Naive B cell (primary cell): ENCODE measurements at regions not wholly inside any gene's neighbourhood (a gene's known extent, or its start where the extent isn't known, plus 50 kb on each side); places are given as distances from the start of the nearest gene placed in this dataset.

ENCODE experiments used
- ATAC-seq, 2 donors: fragments of 150-1000 bp; cut with Tn5 transposase; 2 replicates each; pipeline ENCODE4 v1.10.0; 2021; ENCODE audit warnings: low read depth in 2 of 2, mild to moderate bottlenecking in 2 of 2, moderate library complexity in 2 of 2
- DNase-seq: peaks from one replicate; pipeline ENCODE4 v3.0.0; 2022
- H3K27ac Mint-ChIP-seq, 6 donors: one replicate each; pipeline ENCODE4 v1.8.0; 2020 to 2022; ENCODE audit warnings: mild to moderate bottlenecking in 6 of 6, mixed read lengths in 6 of 6, moderate library complexity in 5 of 6, inconsistent platforms in 2 of 6
- H3K27me3 Mint-ChIP-seq, 3 donors: one replicate each; pipeline ENCODE4 v1.8.0; 2021 to 2022; ENCODE audit warnings: mixed read lengths in 3 of 3, mild to moderate bottlenecking in 1 of 3
- H3K36me3 Mint-ChIP-seq, 2 donors: one replicate each; pipeline ENCODE4 v1.8.0; 2020 to 2022; ENCODE audit warnings: mixed read lengths in 2 of 2, inconsistent platforms in 1 of 2, mild to moderate bottlenecking in 1 of 2
- H3K4me1 Mint-ChIP-seq, 3 donors: one replicate each; pipeline ENCODE4 v1.8.0; 2020 to 2022; ENCODE audit warnings: mixed read lengths in 3 of 3, inconsistent platforms in 1 of 3, mild to moderate bottlenecking in 1 of 3, moderate library complexity in 1 of 3
- H3K4me3 Mint-ChIP-seq, 8 donors: one replicate each; pipeline ENCODE4 v1.8.0; 2020 to 2022; ENCODE audit warnings: mild to moderate bottlenecking in 8 of 8, mixed read lengths in 8 of 8, moderate library complexity in 8 of 8, inconsistent platforms in 2 of 8
- H3K9me3 Mint-ChIP-seq, 7 donors: one replicate each; pipeline ENCODE4 v1.8.0; 2020 to 2022; ENCODE audit warnings: mixed read lengths in 7 of 7, mild to moderate bottlenecking in 5 of 7, inconsistent platforms in 2 of 7, moderate library complexity in 1 of 7

DNA sequence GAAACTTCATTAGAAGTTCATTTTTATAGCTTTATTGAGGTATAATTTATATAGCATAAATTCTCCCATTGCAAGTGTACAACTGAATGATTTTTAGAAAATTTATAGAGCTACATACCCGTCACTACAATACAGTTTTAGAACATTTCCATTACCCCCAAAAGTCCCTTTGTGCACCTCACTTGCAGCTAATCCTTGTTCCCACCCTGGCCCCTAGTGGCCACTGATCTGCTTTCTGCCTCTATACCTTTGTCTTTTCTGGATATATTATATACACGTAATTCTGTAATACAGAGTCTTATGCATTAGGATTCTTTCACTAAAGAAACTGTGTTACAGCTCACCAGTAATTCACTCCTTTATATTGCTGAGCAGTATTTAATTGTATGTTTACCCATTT lies 145.1 kb upstream of the DIO2 start:
- H3K27me3 Mint-ChIP-seq: no peaks in the 10 kb centered on the region
- H3K27ac Mint-ChIP-seq: no peak overlapping the region
- H3K36me3 Mint-ChIP-seq: no peaks in the 10 kb centered on the region
- DNase-seq (no peak), ATAC-seq (no peak)
- H3K9me3 Mint-ChIP-seq: peaks cover 0 to 10% (median 0%) of the 10 kb centered on the region in 7 donors
- H3K4me3 Mint-ChIP-seq: no peak overlapping the region
- no peaks in the 10 kb centered on the region for H3K4me1 Mint-ChIP-seq

DNA sequence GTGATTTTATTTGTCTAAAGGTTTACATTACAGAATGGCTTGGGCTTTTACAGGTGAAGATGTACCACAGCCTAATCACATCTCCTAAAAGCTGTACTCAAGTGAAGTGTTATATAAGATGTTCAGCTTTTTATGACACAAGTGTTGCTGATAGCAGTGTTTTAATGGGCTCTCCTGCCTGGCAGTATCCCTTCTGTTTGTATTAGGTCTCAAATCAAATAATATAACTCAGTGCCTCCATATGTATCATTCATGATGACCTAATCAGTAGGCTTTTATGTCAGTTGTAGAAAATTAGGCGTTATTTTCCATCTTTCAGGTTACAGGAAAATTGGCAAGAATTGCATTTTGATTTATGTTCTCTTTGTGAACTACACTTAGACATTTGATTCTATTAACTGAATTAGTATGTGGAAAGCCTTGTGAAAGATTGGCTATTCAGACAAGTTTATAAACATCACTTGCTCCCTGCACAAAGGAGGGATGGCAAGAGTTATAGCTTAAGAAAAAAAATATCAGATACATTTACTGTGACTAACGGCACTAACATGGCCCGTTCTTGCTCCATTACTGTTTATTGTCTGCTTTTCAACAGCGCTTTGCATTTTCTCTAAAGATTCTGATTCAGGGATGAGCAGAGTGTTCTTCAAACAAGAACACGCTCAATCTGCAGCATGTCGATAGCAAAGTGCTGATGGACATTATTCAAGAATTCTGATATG lies 143.7 kb upstream of the DIO2 start:
- ATAC-seq: no peak
- Mint-ChIP-seq H3K36me3 (no peaks in the 10 kb centered on the region), H3K27ac (no peak overlapping the region)

GRCh38 chr14:80352471-80352870 lies 141.2 kb upstream of the DIO2 start:
- ATAC-seq (no peak), DNase-seq (no peak)
- Mint-ChIP-seq H3K4me3 (no peak overlapping the region), H3K27ac (no peak overlapping the region), H3K27me3 (no peaks in the 10 kb centered on the region), H3K9me3 (peaks cover 0 to 12% (median 0%) of the 10 kb centered on the region in 7 donors), H3K4me1 (no peaks in the 10 kb centered on the region), H3K36me3 (no peaks in the 10 kb centered on the region)

More for the DNA sequence above, 143.7 kb upstream of the DIO2 start:
- H3K27me3 Mint-ChIP-seq: no peaks in the 10 kb centered on the region
- H3K4me1 Mint-ChIP-seq: no peaks in the 10 kb centered on the region
- no peak overlapping the region for H3K4me3 Mint-ChIP-seq
- no peak for DNase-seq
- H3K9me3 Mint-ChIP-seq: peaks cover 0 to 7% (median 0%) of the 10 kb centered on the region in 7 donors

DNA sequence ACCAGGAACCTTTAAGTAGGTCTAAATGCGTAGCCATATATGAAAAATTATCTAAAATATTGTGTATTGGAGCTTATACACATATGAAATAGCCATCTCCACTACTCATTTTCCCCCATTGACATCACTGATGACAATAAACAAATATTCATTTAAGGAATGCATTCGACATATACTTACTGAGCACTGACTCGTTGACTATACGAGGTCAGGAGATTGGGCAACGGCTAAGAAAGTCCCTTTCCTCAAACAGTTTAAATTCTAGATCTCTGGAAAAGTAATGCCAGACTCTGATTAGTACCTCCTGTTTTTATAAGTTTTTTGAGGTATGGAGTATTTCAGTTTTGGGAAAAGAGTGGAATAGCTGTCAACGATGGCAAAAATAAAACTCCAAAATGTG lies 139.4 kb upstream of the DIO2 start:
- Mint-ChIP-seq H3K4me1 (no peaks in the 10 kb centered on the region), H3K27ac (no peak overlapping the region)

DNA sequence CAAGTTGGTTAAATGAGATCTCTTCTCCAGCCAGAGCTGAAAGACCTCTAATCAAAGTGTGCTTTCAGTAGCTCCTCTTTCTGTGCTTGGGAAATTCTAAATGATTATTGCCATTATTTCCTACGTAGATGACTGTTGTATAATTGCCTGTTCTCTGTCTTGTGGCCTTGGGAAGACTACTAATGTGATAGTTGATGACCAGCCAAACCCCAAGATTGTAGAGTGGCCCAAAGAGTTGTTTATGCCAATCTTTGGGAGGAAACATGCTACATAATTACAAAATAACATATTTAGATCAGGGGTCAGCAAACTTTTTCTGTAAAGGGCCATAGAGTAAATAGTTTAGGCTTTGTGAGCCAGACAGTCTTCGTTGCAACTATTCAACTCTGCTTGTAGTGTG lies 135.1 kb upstream of the DIO2 start:
- H3K36me3 Mint-ChIP-seq: no peaks in the 10 kb centered on the region
- H3K27me3 Mint-ChIP-seq: no peaks in the 10 kb centered on the region
- H3K27ac Mint-ChIP-seq: no peak overlapping the region
- peaks cover 0 to 20% (median 3%) of the 10 kb centered on the region in 7 donors for H3K9me3 Mint-ChIP-seq
- no peaks in the 10 kb centered on the region for H3K4me1 Mint-ChIP-seq
- no peak overlapping the region for H3K4me3 Mint-ChIP-seq
- DNase-seq (no peak), ATAC-seq (no peak)

More for the DNA sequence above, 139.4 kb upstream of the DIO2 start:
- H3K9me3 Mint-ChIP-seq: peaks cover 0 to 12% (median 0%) of the 10 kb centered on the region in 7 donors
- no peaks in the 10 kb centered on the region for H3K27me3 Mint-ChIP-seq
- no peaks in the 10 kb centered on the region for H3K36me3 Mint-ChIP-seq
- no peak for DNase-seq
- no peak for ATAC-seq
- H3K4me3 Mint-ChIP-seq: no peak overlapping the region

DNA sequence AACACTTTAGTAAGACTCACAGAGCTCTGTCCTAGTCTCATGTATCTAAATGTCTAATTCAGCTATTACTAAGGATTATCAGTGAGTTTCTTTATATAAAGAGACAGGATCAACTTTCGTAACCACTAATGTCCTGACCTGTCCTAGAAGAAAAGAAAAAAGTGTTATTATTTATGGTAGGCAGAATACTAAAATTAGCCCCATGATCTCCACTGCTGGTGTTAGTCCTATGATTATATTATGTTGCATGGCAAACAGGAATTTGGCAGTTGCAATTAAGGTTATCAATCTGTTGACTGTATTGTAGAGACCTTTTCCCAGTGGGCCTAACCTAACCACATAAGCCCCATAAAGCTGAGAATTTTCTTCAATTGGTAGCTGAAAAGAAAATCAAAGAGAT lies 132.9 kb upstream of the DIO2 start:
- no peak for DNase-seq
- Mint-ChIP-seq H3K27ac (no peak overlapping the region), H3K9me3 (peaks cover 0 to 30% (median 5%) of the 10 kb centered on the region in 7 donors), H3K36me3 (no peaks in the 10 kb centered on the region), H3K4me3 (no peak overlapping the region), H3K4me1 (no peaks in the 10 kb centered on the region), H3K27me3 (no peaks in the 10 kb centered on the region)
- ATAC-seq: no peak

DNA sequence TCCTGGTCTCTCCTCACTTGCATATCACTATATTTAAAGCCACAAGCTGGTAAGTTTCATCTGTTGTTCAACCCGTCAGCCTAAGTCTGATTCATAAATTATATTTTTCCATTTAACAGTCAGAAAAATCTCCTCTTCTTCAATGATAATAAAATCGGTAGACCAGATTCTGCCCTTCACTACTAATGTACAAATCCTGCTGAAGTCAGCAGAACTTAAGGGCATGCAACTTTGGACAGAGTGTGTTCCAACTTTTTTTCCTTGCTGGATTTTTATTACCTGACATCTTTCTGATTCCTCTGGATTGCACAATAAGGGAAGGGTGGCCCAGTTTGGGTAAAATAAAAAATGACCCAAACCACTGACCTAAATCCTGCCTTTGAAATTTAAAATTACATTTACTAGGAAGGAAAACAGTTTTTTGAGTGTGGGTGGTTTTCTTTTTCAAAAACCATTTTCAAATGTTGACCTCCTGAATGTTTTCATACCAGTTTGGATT lies 125.4 kb upstream of the DIO2 start:
- Mint-ChIP-seq H3K4me3 (no peak overlapping the region), H3K27me3 (no peaks in the 10 kb centered on the region), H3K4me1 (no peaks in the 10 kb centered on the region), H3K27ac (no peak overlapping the region), H3K9me3 (peaks cover 2 to 20% (median 9%) of the 10 kb centered on the region in 7 donors), H3K36me3 (no peaks in the 10 kb centered on the region)
- no peak for ATAC-seq
- DNase-seq: no peak

- DNase-seq (no peak), ATAC-seq (no peak)
- no peaks in the 10 kb centered on the region for H3K36me3 Mint-ChIP-seq
- H3K4me3 Mint-ChIP-seq: peak overlapping the region in 1 of 8 donors; percentile 32
- no peaks in the 10 kb centered on the region for H3K4me1 Mint-ChIP-seq
- no peak overlapping the region for H3K27ac Mint-ChIP-seq
- no peaks in the 10 kb centered on the region for H3K27me3 Mint-ChIP-seq
- H3K9me3 Mint-ChIP-seq: peaks cover 0 to 7% (median 6%) of the 10 kb centered on the region in 7 donors
These were observed 114.4 kb upstream of the DIO2 start for GRCh38 chr14:80325688-80326087.

- ATAC-seq: no peak
- Mint-ChIP-seq H3K27me3 (no peaks in the 10 kb centered on the region), H3K27ac (no peak overlapping the region), H3K4me1 (no peaks in the 10 kb centered on the region), H3K9me3 (peaks cover 0 to 10% (median 6%) of the 10 kb centered on the region in 7 donors), H3K4me3 (no peak overlapping the region), H3K36me3 (no peaks in the 10 kb centered on the region)
- DNase-seq: no peak
These were observed 113.8 kb upstream of the DIO2 start for GRCh38 chr14:80325112-80325511.

DNA sequence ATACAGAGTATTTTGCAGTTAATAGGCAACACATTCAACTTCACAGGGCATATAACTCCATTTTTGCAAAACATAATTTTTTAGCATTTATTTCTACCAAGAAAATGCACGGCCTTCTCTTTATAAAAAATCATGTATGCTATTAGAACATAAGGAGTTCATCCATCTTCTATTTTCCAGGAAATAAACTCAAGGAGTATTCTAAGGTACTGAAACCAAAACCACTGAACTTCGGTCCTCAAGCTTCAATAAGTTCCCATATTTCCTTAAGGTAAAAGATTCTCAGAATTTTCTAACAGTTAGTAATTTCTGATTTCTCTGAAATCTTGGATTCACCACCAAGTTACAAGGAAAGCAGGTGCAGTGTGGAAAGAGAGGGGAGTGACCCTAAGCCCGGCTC lies 113.3 kb upstream of the DIO2 start:
- H3K4me1 Mint-ChIP-seq: no peaks in the 10 kb centered on the region
- H3K4me3 Mint-ChIP-seq: no peak overlapping the region
- ATAC-seq (no peak), DNase-seq (no peak)
- H3K36me3 Mint-ChIP-seq: no peaks in the 10 kb centered on the region
- no peaks in the 10 kb centered on the region for H3K27me3 Mint-ChIP-seq
- no peak overlapping the region for H3K27ac Mint-ChIP-seq
- H3K9me3 Mint-ChIP-seq: peaks cover 0 to 15% (median 8%) of the 10 kb centered on the region in 7 donors

DNA sequence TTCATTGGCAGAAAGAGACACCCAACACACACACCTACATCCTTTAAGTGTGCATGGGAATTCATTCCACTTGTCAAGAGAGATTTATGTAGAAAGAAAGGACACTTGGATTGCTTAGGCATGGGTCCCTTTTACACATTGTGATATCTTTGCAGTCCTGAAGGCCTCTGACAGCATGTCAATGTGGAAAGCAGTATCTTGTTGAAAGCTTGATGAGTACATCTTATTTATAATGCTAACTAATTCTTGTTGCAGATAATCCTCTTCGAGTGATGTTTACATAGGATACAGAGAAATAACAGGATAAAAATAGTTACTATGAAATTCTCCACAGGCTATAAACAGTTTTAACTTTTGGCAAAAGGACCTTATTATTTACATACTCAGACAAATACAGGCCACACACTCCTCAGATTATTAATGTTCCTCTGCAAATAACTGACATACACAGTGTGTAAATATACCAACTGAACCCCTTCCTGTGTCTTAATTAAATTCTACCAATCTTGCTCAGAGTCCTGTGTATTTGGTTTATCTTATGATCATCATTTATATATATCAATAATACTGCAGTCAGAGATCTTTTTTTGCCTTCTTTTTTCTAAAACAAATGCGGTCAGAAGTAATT lies 111.8 kb upstream of the DIO2 start:
- Mint-ChIP-seq H3K36me3 (no peaks in the 10 kb centered on the region), H3K4me3 (no peak overlapping the region), H3K9me3 (peaks cover 7 to 25% (median 10%) of the 10 kb centered on the region in 7 donors), H3K4me1 (no peaks in the 10 kb centered on the region), H3K27me3 (no peaks in the 10 kb centered on the region), H3K27ac (no peak overlapping the region)
- ATAC-seq: no peak
- no peak for DNase-seq

DNA sequence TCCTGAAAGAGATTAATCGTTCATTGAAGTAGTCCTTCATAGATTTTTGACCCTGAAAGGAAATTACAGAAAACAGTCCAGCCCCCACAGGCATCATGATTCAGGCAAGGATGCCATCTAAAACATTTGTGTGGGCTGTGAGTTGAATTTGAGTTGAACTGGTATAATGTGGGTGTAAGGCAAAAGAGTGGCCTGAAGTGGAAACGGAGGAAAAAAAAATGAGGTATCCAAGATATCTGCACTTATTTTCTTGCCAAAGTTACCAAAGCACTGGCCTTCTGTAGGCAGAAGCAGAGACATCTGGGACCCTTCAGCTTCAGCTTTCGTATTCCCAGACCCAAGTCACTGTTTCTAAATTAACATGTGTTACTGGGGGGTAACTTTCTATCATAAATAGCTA lies 105.1 kb upstream of the DIO2 start:
- Mint-ChIP-seq H3K4me3 (no peak overlapping the region), H3K36me3 (no peaks in the 10 kb centered on the region), H3K27ac (peak overlapping the region in 1 of 6 donors; percentile 58), H3K27me3 (no peaks in the 10 kb centered on the region), H3K9me3 (peaks cover 7 to 27% (median 11%) of the 10 kb centered on the region in 7 donors), H3K4me1 (no peaks in the 10 kb centered on the region)
- ATAC-seq (no peak), DNase-seq (no peak)

DNA sequence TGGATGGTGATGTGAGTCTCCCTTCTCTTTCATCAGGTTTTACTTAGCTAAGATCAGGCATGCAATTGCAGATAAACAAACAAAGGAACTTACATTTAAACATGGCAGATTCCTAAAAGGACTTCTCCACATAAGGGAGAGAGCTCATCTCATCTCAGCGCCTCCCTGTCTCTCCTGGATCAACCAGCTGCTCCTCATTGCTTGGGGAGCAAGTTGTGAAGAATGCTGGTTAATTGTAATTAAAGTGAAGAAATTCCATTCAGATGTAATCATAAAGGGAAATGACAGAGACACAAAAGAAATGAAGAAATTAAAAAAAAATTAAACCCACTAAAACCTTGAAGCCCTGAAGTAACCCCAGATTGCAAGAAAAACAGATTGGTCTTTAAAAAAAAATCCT lies 104.4 kb upstream of the DIO2 start:
- H3K4me3 Mint-ChIP-seq: no peak overlapping the region
- peaks cover 7 to 21% (median 11%) of the 10 kb centered on the region in 7 donors for H3K9me3 Mint-ChIP-seq
- no peaks in the 10 kb centered on the region for H3K27me3 Mint-ChIP-seq
- no peaks in the 10 kb centered on the region for H3K4me1 Mint-ChIP-seq
- ATAC-seq (no peak), DNase-seq (no peak)
- H3K36me3 Mint-ChIP-seq: no peaks in the 10 kb centered on the region
- no peak overlapping the region for H3K27ac Mint-ChIP-seq

- Mint-ChIP-seq H3K27ac (no peak overlapping the region), H3K36me3 (no peaks in the 10 kb centered on the region), H3K4me1 (no peaks in the 10 kb centered on the region), H3K27me3 (no peaks in the 10 kb centered on the region), H3K4me3 (no peak overlapping the region), H3K9me3 (peaks cover 0 to 18% (median 2%) of the 10 kb centered on the region in 7 donors)
- ATAC-seq: no peak
- DNase-seq: no peak
These were observed 102.5 kb upstream of the DIO2 start for GRCh38 chr14:80313806-80314205.
